NB4 (cell line): ENCODE measurements at regions not wholly inside any gene's neighbourhood (a gene's known extent, or its start where the extent isn't known, plus 50 kb on each side); places are given as distances from the start of the nearest gene placed in this dataset.

Source experiments
- CTCF ChIP-seq: IDR thresholded peaks from one replicate; pipeline ENCODE4 v1.5.1; 2012; ENCODE audit warnings: low read depth, low read length
- MYC ChIP-seq: IDR thresholded peaks from 2 replicates; pipeline ENCODE4 v1.6.1; 2011; ENCODE audit warnings: low read depth, low read length
- POLR2A ChIP-seq: IDR thresholded peaks from 2 replicates; pipeline ENCODE4 v1.6.1; 2011; ENCODE audit warnings: mild to moderate bottlenecking; ENCODE audit not compliant: insufficient read length; ENCODE audit errors: extremely low read depth

- TF ChIP-seq CTCF = no peak
- TF ChIP-seq MYC = no peak
- TF ChIP-seq POLR2A = no peak
Measured at GRCh38 chr12:92412856-92413255, 267.2 kb upstream of the BTG1 start.
